Nephron (organoid): ENCODE measurements at regions not wholly inside any gene's neighbourhood (a gene's known extent, or its start where the extent isn't known, plus 50 kb on each side); places are given as distances from the start of the nearest gene placed in this dataset.

Experiments
- H3K27ac Mint-ChIP-seq, 3 experiments: 2 replicates each; pipeline ENCODE4 v1.8.0; 2020; ENCODE audit warnings: mixed read lengths in 3 of 3, mild to moderate bottlenecking in 2 of 3, moderate library complexity in 1 of 3
- H3K27me3 Mint-ChIP-seq: 2 replicates; pipeline ENCODE4 v1.8.0; 2021; ENCODE audit warnings: low read depth, mild to moderate bottlenecking, moderate library complexity, mixed read lengths
- H3K36me3 Mint-ChIP-seq: 2 replicates; pipeline ENCODE4 v1.8.0; 2020; ENCODE audit warnings: low read depth, mixed read lengths
- H3K4me1 Mint-ChIP-seq: 2 replicates; pipeline ENCODE4 v1.8.0; 2020; ENCODE audit warnings: mixed read lengths
- H3K4me3 Mint-ChIP-seq, 3 experiments: 2 replicates each; pipeline ENCODE4 v1.8.0; 2020; ENCODE audit warnings: mild to moderate bottlenecking in 3 of 3, mixed read lengths in 3 of 3, moderate library complexity in 2 of 3
- H3K9me3 Mint-ChIP-seq: 2 replicates; pipeline ENCODE4 v1.8.0; 2020; ENCODE audit warnings: mixed read lengths
- TF ChIP-seq, protein P1 (sequence below), 3 experiments: fragments of 200-600 bp; sonication (generic); IDR thresholded peaks; one replicate each; pipeline ENCODE4 v1.5.0; 2021; ENCODE audit warnings: antibody characterized with exemption in 3 of 3; ENCODE audit not compliant: unreplicated experiment in 3 of 3

DNA sequence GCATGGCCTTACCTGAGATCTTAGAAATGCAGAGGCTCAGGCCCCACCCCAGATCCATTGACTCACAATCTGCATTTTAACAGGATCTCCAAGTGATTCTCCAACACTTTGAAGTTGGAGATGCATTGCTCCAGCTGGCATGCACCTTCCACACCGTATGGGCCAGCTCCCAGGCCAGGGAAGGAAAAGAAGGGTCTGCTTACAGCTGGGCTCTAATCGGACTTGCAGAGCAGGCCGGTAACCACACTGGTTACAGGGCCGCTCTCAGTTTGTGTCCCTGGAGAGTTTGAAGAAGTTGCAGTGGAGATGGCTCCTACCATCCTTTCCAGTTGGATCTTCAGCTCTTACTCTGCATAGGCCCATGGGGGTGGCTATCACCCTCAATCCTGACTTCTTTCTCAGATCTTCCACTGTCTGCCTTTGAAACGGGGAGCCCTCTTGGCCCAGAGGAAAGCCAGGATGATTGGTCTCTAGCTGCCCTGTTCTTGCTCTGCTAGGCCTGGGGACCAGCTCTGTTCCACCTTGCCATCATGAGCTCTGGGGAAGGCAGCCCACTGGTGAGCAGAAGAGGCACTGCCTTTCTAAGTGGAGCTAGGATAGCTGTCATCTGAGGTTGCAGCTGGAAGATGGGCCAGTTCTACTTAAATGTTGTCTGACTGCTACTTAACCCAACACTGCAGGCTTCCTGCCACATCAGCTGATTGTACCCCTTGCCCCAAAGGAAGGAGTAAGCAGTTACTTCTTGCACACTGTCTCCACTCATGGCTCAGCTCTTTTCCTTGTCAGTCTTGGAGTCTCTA is 105.6 kb upstream of the NAV2 start:
- Mint-ChIP-seq H3K36me3 (no peaks in the 10 kb centered on the region), H3K9me3 (peaks cover 22% of the 10 kb centered on the region), H3K4me1 (peaks cover 4% of the 10 kb centered on the region), H3K27me3 (peaks cover 21% of the 10 kb centered on the region), H3K4me3 (no peak overlapping the region), H3K27ac (no peak overlapping the region)
- TF ChIP-seq, protein P1, sequence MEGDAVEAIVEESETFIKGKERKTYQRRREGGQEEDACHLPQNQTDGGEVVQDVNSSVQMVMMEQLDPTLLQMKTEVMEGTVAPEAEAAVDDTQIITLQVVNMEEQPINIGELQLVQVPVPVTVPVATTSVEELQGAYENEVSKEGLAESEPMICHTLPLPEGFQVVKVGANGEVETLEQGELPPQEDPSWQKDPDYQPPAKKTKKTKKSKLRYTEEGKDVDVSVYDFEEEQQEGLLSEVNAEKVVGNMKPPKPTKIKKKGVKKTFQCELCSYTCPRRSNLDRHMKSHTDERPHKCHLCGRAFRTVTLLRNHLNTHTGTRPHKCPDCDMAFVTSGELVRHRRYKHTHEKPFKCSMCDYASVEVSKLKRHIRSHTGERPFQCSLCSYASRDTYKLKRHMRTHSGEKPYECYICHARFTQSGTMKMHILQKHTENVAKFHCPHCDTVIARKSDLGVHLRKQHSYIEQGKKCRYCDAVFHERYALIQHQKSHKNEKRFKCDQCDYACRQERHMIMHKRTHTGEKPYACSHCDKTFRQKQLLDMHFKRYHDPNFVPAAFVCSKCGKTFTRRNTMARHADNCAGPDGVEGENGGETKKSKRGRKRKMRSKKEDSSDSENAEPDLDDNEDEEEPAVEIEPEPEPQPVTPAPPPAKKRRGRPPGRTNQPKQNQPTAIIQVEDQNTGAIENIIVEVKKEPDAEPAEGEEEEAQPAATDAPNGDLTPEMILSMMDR (IDR thresholded peaks at IDR 0.05; ENCODE audit: unreplicated experiment in 3 of 3) = no peak

DNA sequence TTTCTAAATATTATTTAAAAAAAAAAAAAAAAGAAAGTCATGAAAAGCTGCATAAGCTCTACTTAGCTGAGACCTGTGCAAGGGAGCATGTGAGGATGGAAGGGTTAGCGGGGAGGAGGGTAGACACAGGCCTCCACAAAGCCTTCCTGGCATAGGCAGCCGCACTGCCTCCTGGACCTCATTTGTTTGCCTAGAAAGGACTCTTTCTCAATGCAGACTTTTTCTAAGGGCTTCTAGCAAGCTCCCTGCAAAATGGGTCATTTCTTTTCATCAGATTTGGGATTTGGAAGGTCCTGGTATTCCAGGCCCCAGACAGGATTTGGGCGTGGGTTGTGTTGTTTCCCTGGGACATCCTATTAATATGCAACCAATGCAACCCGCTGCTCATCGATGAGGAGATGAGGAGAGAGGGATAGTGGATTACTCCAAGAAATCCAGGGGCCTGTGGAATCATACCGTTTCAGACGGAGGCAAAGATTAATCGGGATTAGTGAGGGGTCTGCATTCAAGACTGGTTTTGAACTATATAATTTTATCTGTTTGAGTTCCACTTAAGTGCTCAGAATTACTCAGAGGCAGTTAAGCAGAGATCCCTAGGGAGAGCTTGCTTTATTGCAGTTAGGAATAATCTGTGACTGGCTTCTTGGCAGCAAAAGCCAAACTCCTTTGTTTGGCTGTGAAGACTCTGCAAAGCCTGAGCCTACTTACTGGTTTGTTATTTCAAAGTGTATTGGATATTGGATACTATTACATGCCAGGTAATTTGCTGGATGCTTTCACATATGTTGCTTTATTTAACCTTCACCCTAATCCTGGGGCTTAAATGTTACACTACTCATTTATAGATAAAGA is 106.9 kb upstream of the NAV2 start:
- TF ChIP-seq, protein P1 (IDR thresholded peaks at IDR 0.05; ENCODE audit: unreplicated experiment in 3 of 3) = no peak
- Mint-ChIP-seq H3K27me3 (peaks cover 21% of the 10 kb centered on the region), H3K27ac (no peak overlapping the region), H3K36me3 (no peaks in the 10 kb centered on the region), H3K4me1 (peaks cover 4% of the 10 kb centered on the region), H3K9me3 (peaks cover 20% of the 10 kb centered on the region), H3K4me3 (no peak overlapping the region)

DNA sequence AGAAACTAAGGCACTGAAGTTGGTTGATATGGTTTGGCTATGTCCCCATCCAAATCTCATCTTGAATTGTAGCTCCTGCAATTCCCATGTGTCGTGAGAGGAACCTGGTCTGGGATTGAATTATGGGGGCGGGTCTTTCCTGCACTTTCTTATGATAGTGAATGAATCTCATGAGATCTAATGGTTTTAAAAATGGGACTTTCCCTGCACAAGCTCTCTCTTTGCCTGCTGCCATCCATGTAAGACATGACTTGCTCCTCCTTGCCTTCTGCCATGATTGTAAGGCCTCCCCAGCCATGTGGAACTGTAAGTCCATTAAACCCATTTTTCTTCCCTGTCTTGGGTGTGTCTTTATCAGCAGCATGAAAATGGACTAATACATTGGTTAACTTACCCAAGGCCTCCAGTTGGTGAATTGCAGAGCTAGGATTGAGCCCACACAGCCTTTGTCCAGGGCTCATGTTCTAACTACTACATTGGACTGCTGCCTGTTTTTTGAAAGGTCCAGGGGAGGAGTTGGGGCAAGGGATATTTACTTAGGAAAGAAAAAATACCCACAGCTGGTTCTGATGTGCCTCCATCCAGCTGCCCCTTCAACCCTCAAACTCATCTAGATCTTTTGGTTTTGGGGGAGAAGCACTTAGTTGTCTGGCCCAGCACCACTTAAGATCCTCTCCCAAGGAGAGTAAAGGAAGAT is 107.8 kb upstream of the NAV2 start:
- Mint-ChIP-seq H3K27me3 (peaks cover 17% of the 10 kb centered on the region), H3K4me1 (peaks cover 4% of the 10 kb centered on the region), H3K4me3 (no peak overlapping the region), H3K27ac (no peak overlapping the region), H3K36me3 (no peaks in the 10 kb centered on the region), H3K9me3 (peaks cover 15% of the 10 kb centered on the region)
- TF ChIP-seq, protein P1 (IDR thresholded peaks at IDR 0.05; ENCODE audit: unreplicated experiment in 3 of 3) = no peak

- H3K27ac Mint-ChIP-seq = no peak overlapping the region
- H3K4me3 Mint-ChIP-seq = no peak overlapping the region
- H3K4me1 Mint-ChIP-seq = peaks cover 4% of the 10 kb centered on the region
Observed at GRCh38 chr11:19603771-19604170, 108.9 kb upstream of the NAV2 start.

GRCh38 chr11:19602891-19603290 is 109.7 kb upstream of the NAV2 start:
- H3K27me3 Mint-ChIP-seq = peaks cover 12% of the 10 kb centered on the region
- H3K36me3 Mint-ChIP-seq = no peaks in the 10 kb centered on the region
- no peak overlapping the region for H3K4me3 Mint-ChIP-seq
- H3K27ac Mint-ChIP-seq = no peak overlapping the region
- peaks cover 15% of the 10 kb centered on the region for H3K9me3 Mint-ChIP-seq
- peaks cover 4% of the 10 kb centered on the region for H3K4me1 Mint-ChIP-seq
- TF ChIP-seq, protein P1 (IDR thresholded peaks at IDR 0.05; ENCODE audit: unreplicated experiment in 3 of 3) = no peak

More at GRCh38 chr11:19603771-19604170, 108.9 kb upstream of the NAV2 start:
- TF ChIP-seq, protein P1 (IDR thresholded peaks at IDR 0.05; ENCODE audit: unreplicated experiment in 3 of 3) = no peak
- peaks cover 13% of the 10 kb centered on the region for H3K27me3 Mint-ChIP-seq
- H3K9me3 Mint-ChIP-seq = peaks cover 15% of the 10 kb centered on the region
- H3K36me3 Mint-ChIP-seq = no peaks in the 10 kb centered on the region
